Erythroblast (primary cell): ENCODE measurements at regions not wholly inside any gene's neighbourhood (a gene's known extent, or its start where the extent isn't known, plus 50 kb on each side); places are given as distances from the start of the nearest gene placed in this dataset.

Experiments
- GATA1 ChIP-seq: IDR thresholded peaks from 2 replicates; pipeline ENCODE4 v1.6.1; 2011; ENCODE audit warnings: low read depth, mild to moderate bottlenecking, control low read depth, low read length, moderate library complexity
- POLR2A ChIP-seq: IDR thresholded peaks from 2 replicates; pipeline ENCODE4 v1.6.1; 2011; ENCODE audit warnings: mild to moderate bottlenecking, low read length

DNA sequence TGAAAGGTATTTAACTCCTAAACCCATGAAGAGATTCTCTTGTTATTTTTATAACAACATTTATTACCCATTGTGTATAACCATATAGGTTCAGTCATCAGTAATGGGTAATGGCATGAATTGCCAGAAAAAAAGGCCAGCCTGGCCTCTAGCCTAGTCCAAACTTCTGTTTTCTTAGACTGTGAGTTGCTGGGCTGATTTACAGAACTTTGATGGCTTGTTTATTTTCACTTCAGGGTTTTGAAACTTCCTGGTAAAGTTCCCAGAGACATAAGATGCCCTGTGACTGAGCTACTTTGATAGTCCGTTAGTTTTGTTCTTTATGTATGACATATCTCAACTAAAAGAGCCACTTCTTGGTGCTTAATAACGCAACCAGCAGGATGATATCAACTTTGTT is 164.8 kb downstream of the METTL4 start:
- TF ChIP-seq POLR2A (no peak), GATA1 (no peak)
